ENCODE measurements at regions not wholly inside any gene's neighbourhood (a gene's known extent, or its start where the extent isn't known, plus 50 kb on each side); places are given as distances from the start of the nearest gene placed in this dataset.

DNA sequence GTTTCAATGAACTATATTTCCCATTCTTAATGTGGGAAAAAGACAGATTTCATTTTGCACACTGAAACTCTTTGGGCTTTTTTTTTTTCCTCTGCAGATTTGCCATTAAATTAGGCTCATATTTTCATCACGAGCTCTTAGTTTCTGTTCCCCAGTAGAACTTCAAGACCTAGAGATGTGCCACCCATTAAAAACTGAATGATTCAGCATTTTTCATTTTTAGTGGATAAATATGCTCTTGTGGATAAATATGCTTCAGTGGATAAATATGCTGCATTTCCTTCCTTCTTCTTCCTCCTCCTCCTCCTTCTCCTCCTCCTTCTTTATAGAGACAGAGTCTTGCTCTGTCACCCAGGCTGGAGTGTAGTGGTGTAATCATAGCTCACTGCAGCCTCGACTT is 322.4 kb upstream of the PRKX start:
- no peak for ATAC-seq
- TF ChIP-seq SNAI2 (CRISPR knock-in tag; IDR thresholded peaks at IDR 0.05): no peak
- TF ChIP-seq, protein P1, sequence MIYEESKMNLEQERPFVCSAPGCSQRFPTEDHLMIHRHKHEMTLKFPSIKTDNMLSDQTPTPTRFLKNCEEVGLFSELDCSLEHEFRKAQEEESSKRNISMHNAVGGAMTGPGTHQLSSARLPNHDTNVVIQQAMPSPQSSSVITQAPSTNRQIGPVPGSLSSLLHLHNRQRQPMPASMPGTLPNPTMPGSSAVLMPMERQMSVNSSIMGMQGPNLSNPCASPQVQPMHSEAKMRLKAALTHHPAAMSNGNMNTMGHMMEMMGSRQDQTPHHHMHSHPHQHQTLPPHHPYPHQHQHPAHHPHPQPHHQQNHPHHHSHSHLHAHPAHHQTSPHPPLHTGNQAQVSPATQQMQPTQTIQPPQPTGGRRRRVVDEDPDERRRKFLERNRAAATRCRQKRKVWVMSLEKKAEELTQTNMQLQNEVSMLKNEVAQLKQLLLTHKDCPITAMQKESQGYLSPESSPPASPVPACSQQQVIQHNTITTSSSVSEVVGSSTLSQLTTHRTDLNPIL (CRISPR knock-in tag; IDR thresholded peaks at IDR 0.05; ENCODE audit: low read depth): no peak
- no peak for TF ChIP-seq ZC3H10 (CRISPR knock-in tag; IDR thresholded peaks at IDR 0.05)
- no peak for TF ChIP-seq GLIS3 (CRISPR knock-in tag; IDR thresholded peaks at IDR 0.05)
- TF ChIP-seq ZNF565 (CRISPR knock-in tag; conservative IDR thresholded peaks at IDR 0.05; ENCODE audit: low read depth): no peak
- TF ChIP-seq, protein P2, sequence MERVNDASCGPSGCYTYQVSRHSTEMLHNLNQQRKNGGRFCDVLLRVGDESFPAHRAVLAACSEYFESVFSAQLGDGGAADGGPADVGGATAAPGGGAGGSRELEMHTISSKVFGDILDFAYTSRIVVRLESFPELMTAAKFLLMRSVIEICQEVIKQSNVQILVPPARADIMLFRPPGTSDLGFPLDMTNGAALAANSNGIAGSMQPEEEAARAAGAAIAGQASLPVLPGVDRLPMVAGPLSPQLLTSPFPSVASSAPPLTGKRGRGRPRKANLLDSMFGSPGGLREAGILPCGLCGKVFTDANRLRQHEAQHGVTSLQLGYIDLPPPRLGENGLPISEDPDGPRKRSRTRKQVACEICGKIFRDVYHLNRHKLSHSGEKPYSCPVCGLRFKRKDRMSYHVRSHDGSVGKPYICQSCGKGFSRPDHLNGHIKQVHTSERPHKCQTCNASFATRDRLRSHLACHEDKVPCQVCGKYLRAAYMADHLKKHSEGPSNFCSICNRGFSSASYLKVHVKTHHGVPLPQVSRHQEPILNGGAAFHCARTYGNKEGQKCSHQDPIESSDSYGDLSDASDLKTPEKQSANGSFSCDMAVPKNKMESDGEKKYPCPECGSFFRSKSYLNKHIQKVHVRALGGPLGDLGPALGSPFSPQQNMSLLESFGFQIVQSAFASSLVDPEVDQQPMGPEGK (CRISPR knock-in tag; IDR thresholded peaks at IDR 0.05; ENCODE audit: borderline replicate concordance): no peak
- no peak for TF ChIP-seq ISL1 (CRISPR knock-in tag; IDR thresholded peaks at IDR 0.05)
- no peak for TF ChIP-seq ZFP30 (CRISPR knock-in tag; IDR thresholded peaks at IDR 0.05)
- no peak for TF ChIP-seq ZNF70 (CRISPR knock-in tag; IDR thresholded peaks at IDR 0.05)
- no peak for TF ChIP-seq BACH2 (CRISPR knock-in tag; IDR thresholded peaks at IDR 0.05; ENCODE audit: borderline replicate concordance)
- no peak for TF ChIP-seq PPARA (CRISPR knock-in tag; IDR thresholded peaks at IDR 0.05; ENCODE audit: borderline replicate concordance)
- TF ChIP-seq, protein P3, sequence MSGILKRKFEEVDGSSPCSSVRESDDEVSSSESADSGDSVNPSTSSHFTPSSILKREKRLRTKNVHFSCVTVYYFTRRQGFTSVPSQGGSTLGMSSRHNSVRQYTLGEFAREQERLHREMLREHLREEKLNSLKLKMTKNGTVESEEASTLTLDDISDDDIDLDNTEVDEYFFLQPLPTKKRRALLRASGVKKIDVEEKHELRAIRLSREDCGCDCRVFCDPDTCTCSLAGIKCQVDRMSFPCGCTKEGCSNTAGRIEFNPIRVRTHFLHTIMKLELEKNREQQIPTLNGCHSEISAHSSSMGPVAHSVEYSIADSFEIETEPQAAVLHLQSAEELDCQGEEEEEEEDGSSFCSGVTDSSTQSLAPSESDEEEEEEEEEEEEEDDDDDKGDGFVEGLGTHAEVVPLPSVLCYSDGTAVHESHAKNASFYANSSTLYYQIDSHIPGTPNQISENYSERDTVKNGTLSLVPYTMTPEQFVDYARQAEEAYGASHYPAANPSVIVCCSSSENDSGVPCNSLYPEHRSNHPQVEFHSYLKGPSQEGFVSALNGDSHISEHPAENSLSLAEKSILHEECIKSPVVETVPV (CRISPR knock-in tag; IDR thresholded peaks at IDR 0.05): no peak
- TF ChIP-seq ESRRG (CRISPR knock-in tag; IDR thresholded peaks at IDR 0.05): no peak
- TF ChIP-seq RARB (CRISPR knock-in tag; IDR thresholded peaks at IDR 0.05): no peak
- TF ChIP-seq ARNTL (CRISPR knock-in tag; IDR thresholded peaks at IDR 0.05; ENCODE audit: borderline replicate concordance, low read depth): no peak
- TF ChIP-seq ZFP3 (CRISPR knock-in tag; IDR thresholded peaks at IDR 0.05): no peak
- no peak for TF ChIP-seq TOX (CRISPR knock-in tag; IDR thresholded peaks at IDR 0.05; ENCODE audit: borderline replicate concordance)
- no peak for TF ChIP-seq CSDC2 (CRISPR knock-in tag; IDR thresholded peaks at IDR 0.05)

- TF ChIP-seq ESRRG (CRISPR knock-in tag; IDR thresholded peaks at IDR 0.05): no peak
- TF ChIP-seq OSR1 (CRISPR knock-in tag; IDR thresholded peaks at IDR 0.05): no peak
- no peak for TF ChIP-seq ZFP3 (CRISPR knock-in tag; IDR thresholded peaks at IDR 0.05)
- no peak for TF ChIP-seq ZNF8 (CRISPR knock-in tag; IDR thresholded peaks at IDR 0.05)
- TF ChIP-seq, protein P4, sequence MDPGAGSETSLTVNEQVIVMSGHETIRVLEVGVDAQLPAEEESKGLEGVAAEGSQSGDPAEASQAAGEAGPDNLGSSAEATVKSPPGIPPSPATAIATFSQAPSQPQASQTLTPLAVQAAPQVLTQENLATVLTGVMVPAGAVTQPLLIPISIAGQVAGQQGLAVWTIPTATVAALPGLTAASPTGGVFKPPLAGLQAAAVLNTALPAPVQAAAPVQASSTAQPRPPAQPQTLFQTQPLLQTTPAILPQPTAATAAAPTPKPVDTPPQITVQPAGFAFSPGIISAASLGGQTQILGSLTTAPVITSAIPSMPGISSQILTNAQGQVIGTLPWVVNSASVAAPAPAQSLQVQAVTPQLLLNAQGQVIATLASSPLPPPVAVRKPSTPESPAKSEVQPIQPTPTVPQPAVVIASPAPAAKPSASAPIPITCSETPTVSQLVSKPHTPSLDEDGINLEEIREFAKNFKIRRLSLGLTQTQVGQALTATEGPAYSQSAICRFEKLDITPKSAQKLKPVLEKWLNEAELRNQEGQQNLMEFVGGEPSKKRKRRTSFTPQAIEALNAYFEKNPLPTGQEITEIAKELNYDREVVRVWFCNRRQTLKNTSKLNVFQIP (CRISPR knock-in tag; IDR thresholded peaks at IDR 0.05; ENCODE audit: borderline replicate concordance, low read depth): no peak
- TF ChIP-seq ZNF565 (CRISPR knock-in tag; conservative IDR thresholded peaks at IDR 0.05; ENCODE audit: low read depth): no peak
- no peak for TF ChIP-seq ZNF70 (CRISPR knock-in tag; IDR thresholded peaks at IDR 0.05)
- no peak for TF ChIP-seq CSDC2 (CRISPR knock-in tag; IDR thresholded peaks at IDR 0.05)
- TF ChIP-seq SNAI2 (CRISPR knock-in tag; IDR thresholded peaks at IDR 0.05): no peak
- ATAC-seq: no peak
Measured at GRCh38 chrX:4028151-4028550, 314.7 kb upstream of the PRKX start.

GRCh38 chrX:4005281-4005680 is 291.8 kb upstream of the PRKX start:
- TF ChIP-seq RARB (CRISPR knock-in tag; IDR thresholded peaks at IDR 0.05): no peak
- no peak for TF ChIP-seq ZNF70 (CRISPR knock-in tag; IDR thresholded peaks at IDR 0.05)
- TF ChIP-seq, protein P4 (CRISPR knock-in tag; IDR thresholded peaks at IDR 0.05; ENCODE audit: borderline replicate concordance, low read depth): no peak
- TF ChIP-seq ARNTL (CRISPR knock-in tag; IDR thresholded peaks at IDR 0.05; ENCODE audit: borderline replicate concordance, low read depth): no peak
- TF ChIP-seq BACH2 (CRISPR knock-in tag; IDR thresholded peaks at IDR 0.05; ENCODE audit: borderline replicate concordance): no peak
- no peak for TF ChIP-seq ZFP30 (CRISPR knock-in tag; IDR thresholded peaks at IDR 0.05)
- TF ChIP-seq ZNF565 (CRISPR knock-in tag; conservative IDR thresholded peaks at IDR 0.05; ENCODE audit: low read depth): no peak
- TF ChIP-seq SNAI2 (CRISPR knock-in tag; IDR thresholded peaks at IDR 0.05): no peak
- TF ChIP-seq ZC3H10 (CRISPR knock-in tag; IDR thresholded peaks at IDR 0.05): no peak
- TF ChIP-seq, protein P1 (CRISPR knock-in tag; IDR thresholded peaks at IDR 0.05; ENCODE audit: low read depth): no peak
- no peak for TF ChIP-seq ZNF8 (CRISPR knock-in tag; IDR thresholded peaks at IDR 0.05)
- TF ChIP-seq, protein P3 (CRISPR knock-in tag; IDR thresholded peaks at IDR 0.05): no peak
- TF ChIP-seq PPARA (CRISPR knock-in tag; IDR thresholded peaks at IDR 0.05; ENCODE audit: borderline replicate concordance): no peak
- TF ChIP-seq ZFP3 (CRISPR knock-in tag; IDR thresholded peaks at IDR 0.05): no peak
- TF ChIP-seq CSDC2 (CRISPR knock-in tag; IDR thresholded peaks at IDR 0.05): no peak
- no peak for TF ChIP-seq ISL1 (CRISPR knock-in tag; IDR thresholded peaks at IDR 0.05)
- no peak for TF ChIP-seq ESRRG (CRISPR knock-in tag; IDR thresholded peaks at IDR 0.05)
- TF ChIP-seq GLIS3 (CRISPR knock-in tag; IDR thresholded peaks at IDR 0.05): no peak
- no peak for TF ChIP-seq TCF4 (CRISPR knock-in tag; IDR thresholded peaks at IDR 0.05; ENCODE audit: borderline replicate concordance)
- ATAC-seq: no peak
